GM12878 (cell line): ENCODE measurements at regions not wholly inside any gene's neighbourhood (a gene's known extent, or its start where the extent isn't known, plus 50 kb on each side); places are given as distances from the start of the nearest gene placed in this dataset.

Experiments used
- ATAC-seq: fragments of 200-7000 bp; cut with Tn5 transposase; 3 replicates; pipeline ENCODE4 v1.9.1; 2020; ENCODE audit warnings: mild to moderate bottlenecking, moderate library complexity
- BruUV-seq: library from RNA; stranded (reverse); fragments of 400-500 nt; replicated peaks from 2 replicates; lab custom pipeline; 2021; lab: Mats Ljungman, UMichigan
- CTCF ChIA-PET: fragments of 300-600 bp; sonication (Branson Sonifier 250); formaldehyde crosslinking; extraction: SDS; loops from one replicate; lab custom pipeline; 2021; ENCODE audit warnings: inconsistent platforms; lab: Yijun Ruan, JAX
- POLR2A ChIA-PET: fragments of 350-600 bp; formaldehyde crosslinking; extraction: SDS; loops from one replicate; lab custom pipeline; 2021; ENCODE audit warnings: inconsistent platforms; lab: Charles Lee
- RAD21 ChIA-PET: fragments of 300-600 bp; sonication (Branson Sonifier 250); formaldehyde crosslinking; loops from one replicate; lab custom pipeline; 2023; ENCODE audit warnings: antibody characterized with exemption; ENCODE audit not compliant: unreplicated experiment; lab: Charles Lee
- SMC1A ChIA-PET: fragments of 300-600 bp; sonication (Branson Sonifier 250); formaldehyde crosslinking; loops from one replicate; lab custom pipeline; 2023; ENCODE audit not compliant: unreplicated experiment, uncharacterized antibody; lab: Charles Lee
- DNase-seq: peaks from one replicate; pipeline ENCODE4 v3.0.0-alpha.2; 2011; ENCODE audit warnings: low read depth, low spot score
- FAIRE-seq: peaks from 3 replicates; lab custom pipeline; 2011; peaks lifted over from hg19 to GRCh38; lab: Jason Lieb, UNC
- H2AFZ ChIP-seq: 2 replicates; pipeline ENCODE4 v1.6.0; 2011; ENCODE audit warnings: low read depth, low read length, control low read depth; ENCODE audit not compliant: control insufficient read depth
- H3K27ac ChIP-seq: 2 replicates; pipeline ENCODE4 v1.5.1; 2011; ENCODE audit warnings: control low read depth; ENCODE audit not compliant: control insufficient read depth, insufficient read depth
- H3K27me3 ChIP-seq, 2 experiments: replicated peaks in 1 of 2; 2 replicates each; pipeline versions ENCODE4 v1.6.0 to v1.6.1; 2011; ENCODE audit warnings: low read length in 1 of 2; ENCODE audit not compliant: control insufficient read depth in 2 of 2, insufficient read depth in 2 of 2
- H3K36me3 ChIP-seq, 2 experiments: 2 replicates each; pipeline ENCODE4 v1.5.1; 2011; ENCODE audit warnings: low read length in 1 of 2; ENCODE audit not compliant: control insufficient read depth in 2 of 2, insufficient read depth in 2 of 2
- H3K4me1 ChIP-seq: 2 replicates; pipeline ENCODE4 v1.6.1; 2011; ENCODE audit warnings: mild to moderate bottlenecking, low read length, moderate library complexity, mixed read lengths; ENCODE audit not compliant: control insufficient read depth, insufficient read depth
- H3K4me2 ChIP-seq: 2 replicates; pipeline ENCODE4 v1.6.0; 2011; ENCODE audit warnings: control low read depth; ENCODE audit not compliant: control insufficient read depth, insufficient read depth
- H3K4me3 ChIP-seq: fragments of 200-600 bp; sonication (generic); 2 replicates; pipeline ENCODE4 v1.5.1; 2016
- H3K79me2 ChIP-seq: 2 replicates; pipeline ENCODE4 v1.6.0; 2011; ENCODE audit warnings: low read length; ENCODE audit not compliant: control insufficient read depth, insufficient read depth
- H3K9ac ChIP-seq: 2 replicates; pipeline ENCODE4 v1.8.0; 2011; ENCODE audit warnings: low read length, control low read depth, mixed read lengths; ENCODE audit not compliant: control insufficient read depth, insufficient read depth
- H3K9me3 ChIP-seq: replicated peaks from 3 replicates; pipeline ENCODE4 v1.5.1; 2011; ENCODE audit warnings: mild to moderate bottlenecking, low read length; ENCODE audit not compliant: control insufficient read depth, insufficient read depth
- H4K20me1 ChIP-seq: 2 replicates; pipeline ENCODE4 v1.6.0; 2011; ENCODE audit not compliant: control insufficient read depth, insufficient read depth
- ATF7 ChIP-seq: fragments of 450-650 bp; IDR thresholded peaks from 2 replicates; pipeline ENCODE4 v1.6.1; 2016; ENCODE audit warnings: low read depth, mild to moderate bottlenecking
- CREB1 ChIP-seq: IDR thresholded peaks from 2 replicates; pipeline ENCODE4 v1.6.1; 2012; ENCODE audit warnings: low read depth, mild to moderate bottlenecking, inconsistent platforms
- CREM ChIP-seq: IDR thresholded peaks from 2 replicates; pipeline ENCODE4 v1.6.1; 2014; ENCODE audit warnings: antibody characterized with exemption, low read depth
- EZH2 ChIP-seq: IDR thresholded peaks from 2 replicates; pipeline ENCODE4 v1.6.1; 2012; ENCODE audit warnings: low read depth, mild to moderate bottlenecking, control low read depth, inconsistent platforms, low read length, borderline replicate concordance; ENCODE audit not compliant: control insufficient read depth
- HCFC1 ChIP-seq: fragments of 150-350 bp; IDR thresholded peaks from 2 replicates; pipeline ENCODE4 v1.6.1; 2014; ENCODE audit warnings: low read length
- MYB ChIP-seq: fragments of 150-350 bp; IDR thresholded peaks from 2 replicates; pipeline ENCODE4 v1.6.1; 2014; ENCODE audit warnings: mild to moderate bottlenecking, low read depth, low read length, borderline replicate concordance
- NFIC ChIP-seq: IDR thresholded peaks from 2 replicates; pipeline ENCODE4 v1.6.1; 2012; ENCODE audit warnings: low read depth, mild to moderate bottlenecking, inconsistent platforms, low read length, moderate library complexity
- PAX8 ChIP-seq: fragments of 450-650 bp; IDR thresholded peaks from 2 replicates; pipeline ENCODE4 v1.6.1; 2017; ENCODE audit warnings: mild to moderate bottlenecking, moderate library complexity
- PML ChIP-seq: IDR thresholded peaks from 2 replicates; pipeline ENCODE4 v1.6.1; 2012; ENCODE audit warnings: low read length, inconsistent platforms
- POU2F2 ChIP-seq: IDR thresholded peaks from 3 replicates; pipeline ENCODE4 v1.6.1; 2011; ENCODE audit warnings: low read depth, mild to moderate bottlenecking, low read length, borderline replicate concordance
- SMAD1 ChIP-seq: fragments of 450-650 bp; IDR thresholded peaks from 2 replicates; pipeline ENCODE4 v1.6.1; 2018; ENCODE audit warnings: mild to moderate bottlenecking, low read depth; ENCODE audit not compliant: partially characterized antibody
- SMAD5 ChIP-seq: IDR thresholded peaks from 2 replicates; pipeline ENCODE4 v1.6.1; 2016; ENCODE audit warnings: antibody characterized with exemption, low read depth
- SUZ12 ChIP-seq: fragments of 200-600 bp; sonication (generic); IDR thresholded peaks from one replicate; pipeline ENCODE4 v1.6.1; 2018; ENCODE audit warnings: antibody characterized with exemption, mild to moderate bottlenecking; ENCODE audit not compliant: unreplicated experiment
- WGBS: methylation state at CpG from one replicate; pipeline ENCODE4 v1.1.6; 2016; ENCODE audit warnings: low lambda C conversion rate; ENCODE audit not compliant: insufficient replicate concordance, insufficient coverage; ENCODE audit errors: missing lambda C conversion rate; 5-methylcytosine and 5-hydroxymethylcytosine counted together
- in situ Hi-C: fragments of 300-500 bp; cut with MboI; formaldehyde crosslinking; loops from 9 replicates; pipeline ENCODE4 v1.14.3; 2018; ENCODE audit warnings: mixed read lengths
- intact Hi-C: fragments of 100-400 bp; cut with micrococcal nuclease; formaldehyde crosslinking; loops from one replicate; pipeline ENCODE4 v1.14.2; 2022; ENCODE audit not compliant: unreplicated experiment
- TF ChIP-seq, protein P1 (sequence below): fragments of 450-650 bp; IDR thresholded peaks from 2 replicates; pipeline ENCODE4 v1.6.1; 2018; ENCODE audit warnings: borderline replicate concordance, mild to moderate bottlenecking; ENCODE audit not compliant: partially characterized antibody
- TF ChIP-seq, protein P2 (sequence below): IDR thresholded peaks from 2 replicates; pipeline ENCODE4 v1.6.1; 2011; ENCODE audit warnings: borderline replicate concordance, low read depth, mild to moderate bottlenecking, moderate library complexity, mixed read lengths, low read length; ENCODE audit not compliant: insufficient read depth; ENCODE audit errors: extremely low read length

DNA sequence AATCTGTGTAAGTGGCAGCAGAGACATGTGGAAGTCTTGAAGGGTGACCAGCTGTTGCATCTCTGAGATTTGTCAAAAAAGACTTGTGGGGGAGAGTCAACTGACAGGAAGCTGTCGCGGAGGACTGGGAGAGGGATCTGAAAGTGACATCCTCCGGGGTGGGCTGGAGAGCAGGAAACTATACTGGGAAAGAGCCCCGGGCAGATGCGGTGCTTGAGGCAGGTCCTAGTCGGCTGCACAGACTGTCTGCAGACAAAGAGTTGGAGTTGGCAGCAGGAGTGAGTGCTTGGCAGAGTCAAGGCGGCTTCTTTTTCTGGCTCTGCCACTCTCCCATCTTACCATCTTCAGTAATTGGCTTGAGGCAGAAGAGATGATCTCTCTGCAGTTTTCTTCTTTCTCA lies 294.0 kb upstream of the C1orf87 start:
- no peak overlapping the region for H3K27ac ChIP-seq
- SMC1A ChIA-PET = no interaction called here
- no peaks in the 10 kb centered on the region for H3K36me3 ChIP-seq
- POLR2A ChIA-PET = no interaction called here
- no peaks in the 10 kb centered on the region for H3K9me3 ChIP-seq
- CTCF ChIA-PET = interaction anchor here (1.0 kb wide), 1 partner anchor 97 kb away, joined by 4 read pairs; no protein-coding TSS in a partner anchor
- DNase-seq (no peak), ATAC-seq (no peak), FAIRE-seq (no peak)
- intact Hi-C loops = no loop called here
- WGBS = 43% methylated on average over 7 of the region's 7 CpGs
- no peaks in the 10 kb centered on the region for H3K4me1 ChIP-seq
- in situ Hi-C loops = no loop called here
- RAD21 ChIA-PET = no interaction called here
- no TSS peak for BruUV-seq
- TF ChIP-seq MYB (no peak), HCFC1 (no peak), SMAD1 (no peak), EZH2 (no peak), SUZ12 (no peak), PAX8 (no peak), POU2F2 (no peak), PML (no peak), CREM (no peak), NFIC (no peak), SMAD5 (no peak), ATF7 (no peak), CREB1 (no peak)
- TF ChIP-seq, protein P1, sequence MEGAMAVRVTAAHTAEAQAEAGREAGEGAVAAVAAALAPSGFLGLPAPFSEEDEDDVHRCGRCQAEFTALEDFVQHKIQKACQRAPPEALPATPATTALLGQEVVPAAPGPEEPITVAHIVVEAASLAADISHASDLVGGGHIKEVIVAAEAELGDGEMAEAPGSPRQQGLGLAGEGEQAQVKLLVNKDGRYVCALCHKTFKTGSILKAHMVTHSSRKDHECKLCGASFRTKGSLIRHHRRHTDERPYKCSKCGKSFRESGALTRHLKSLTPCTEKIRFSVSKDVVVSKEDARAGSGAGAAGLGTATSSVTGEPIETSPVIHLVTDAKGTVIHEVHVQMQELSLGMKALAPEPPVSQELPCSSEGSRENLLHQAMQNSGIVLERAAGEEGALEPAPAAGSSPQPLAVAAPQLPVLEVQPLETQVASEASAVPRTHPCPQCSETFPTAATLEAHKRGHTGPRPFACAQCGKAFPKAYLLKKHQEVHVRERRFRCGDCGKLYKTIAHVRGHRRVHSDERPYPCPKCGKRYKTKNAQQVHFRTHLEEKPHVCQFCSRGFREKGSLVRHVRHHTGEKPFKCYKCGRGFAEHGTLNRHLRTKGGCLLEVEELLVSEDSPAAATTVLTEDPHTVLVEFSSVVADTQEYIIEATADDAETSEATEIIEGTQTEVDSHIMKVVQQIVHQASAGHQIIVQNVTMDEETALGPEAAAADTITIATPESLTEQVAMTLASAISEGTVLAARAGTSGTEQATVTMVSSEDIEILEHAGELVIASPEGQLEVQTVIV = no peak
- TF ChIP-seq, protein P2, sequence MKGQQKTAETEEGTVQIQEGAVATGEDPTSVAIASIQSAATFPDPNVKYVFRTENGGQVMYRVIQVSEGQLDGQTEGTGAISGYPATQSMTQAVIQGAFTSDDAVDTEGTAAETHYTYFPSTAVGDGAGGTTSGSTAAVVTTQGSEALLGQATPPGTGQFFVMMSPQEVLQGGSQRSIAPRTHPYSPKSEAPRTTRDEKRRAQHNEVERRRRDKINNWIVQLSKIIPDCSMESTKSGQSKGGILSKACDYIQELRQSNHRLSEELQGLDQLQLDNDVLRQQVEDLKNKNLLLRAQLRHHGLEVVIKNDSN = no peak
- H3K4me2 ChIP-seq = no peak overlapping the region
- no peak overlapping the region for H2AFZ ChIP-seq
- H3K79me2 ChIP-seq = no peaks in the 10 kb centered on the region
- H4K20me1 ChIP-seq = no peaks in the 10 kb centered on the region
- H3K4me3 ChIP-seq = no peak overlapping the region
- no peak overlapping the region for H3K9ac ChIP-seq
- no peaks in the 10 kb centered on the region for H3K27me3 ChIP-seq
